ENCODE measurements at regions not wholly inside any gene's neighbourhood (a gene's known extent, or its start where the extent isn't known, plus 50 kb on each side); places are given as distances from the start of the nearest gene placed in this dataset.

- no peaks in the 10 kb centered on the region for H3K36me3 ChIP-seq (ENCODE audit: control insufficient read depth in 2 of 2, insufficient read depth in 1 of 2, low read length in 2 of 2)
- H3K9me3 ChIP-seq (ENCODE audit: control insufficient read depth, insufficient read depth, low read depth, low read length): no peaks in the 10 kb centered on the region
- ChIA-PET POLR2A (no interaction called here), CTCF (no interaction called here)
- H3K27ac ChIP-seq (ENCODE audit: extremely low read depth, low read depth, low read length): no peak overlapping the region
- H3K4me3 ChIP-seq (ENCODE audit: low read depth, low read length): no peak overlapping the region
- no peak for TF ChIP-seq ZNF692 (tag by site-specific recombination; IDR thresholded peaks at IDR 0.05)
- TF ChIP-seq ZNF843 (tag by site-specific recombination; IDR thresholded peaks at IDR 0.05): no peak
- no peak for TF ChIP-seq ZNF423 (tag by site-specific recombination; IDR thresholded peaks at IDR 0.05)
- TF ChIP-seq AEBP2 (tag by site-specific recombination; IDR thresholded peaks at IDR 0.05; ENCODE audit: borderline replicate concordance): no peak
- TF ChIP-seq ZNF16 (tag by site-specific recombination; IDR thresholded peaks at IDR 0.05; ENCODE audit: low read depth): no peak
- H3K4me1 ChIP-seq (ENCODE audit: control insufficient read depth, insufficient read depth, low read length): no peaks in the 10 kb centered on the region
Measured at GRCh38 chr7:83864551-83864950, 215.6 kb upstream of the SEMA3E start.

DNA sequence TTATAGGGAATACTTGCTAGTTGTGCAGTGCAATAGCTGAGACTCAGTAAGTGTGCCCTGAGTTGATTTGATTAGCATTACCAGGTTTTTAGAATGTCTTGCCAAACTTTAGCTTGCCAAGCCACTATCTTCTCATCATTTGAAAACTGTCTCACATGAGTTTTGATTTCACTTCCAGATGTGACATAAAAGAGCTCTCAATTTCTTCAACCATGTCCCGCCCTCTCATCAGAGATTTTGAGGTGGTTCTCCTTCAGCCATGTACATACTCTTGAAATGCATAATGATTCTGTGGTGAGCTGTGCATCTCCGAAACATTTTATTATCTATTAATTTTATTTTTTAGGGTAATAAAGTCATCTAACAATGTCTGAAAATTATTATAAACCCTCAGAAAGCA, 215.0 kb upstream of the SEMA3E start:
- Histone ChIP-seq H3K4me1 (ENCODE audit: control insufficient read depth, insufficient read depth, low read length) (no peaks in the 10 kb centered on the region), H3K36me3 (ENCODE audit: control insufficient read depth in 2 of 2, insufficient read depth in 1 of 2, low read length in 2 of 2) (no peaks in the 10 kb centered on the region), H3K9me3 (ENCODE audit: control insufficient read depth, insufficient read depth, low read depth, low read length) (no peaks in the 10 kb centered on the region), H3K4me3 (ENCODE audit: low read depth, low read length) (no peak overlapping the region), H3K27ac (ENCODE audit: extremely low read depth, low read depth, low read length) (no peak overlapping the region)
- POLR2A ChIA-PET: no interaction called here
- TF ChIP-seq REST (tag by site-specific recombination; IDR thresholded peaks at IDR 0.05): no peak
- TF ChIP-seq, protein P1, sequence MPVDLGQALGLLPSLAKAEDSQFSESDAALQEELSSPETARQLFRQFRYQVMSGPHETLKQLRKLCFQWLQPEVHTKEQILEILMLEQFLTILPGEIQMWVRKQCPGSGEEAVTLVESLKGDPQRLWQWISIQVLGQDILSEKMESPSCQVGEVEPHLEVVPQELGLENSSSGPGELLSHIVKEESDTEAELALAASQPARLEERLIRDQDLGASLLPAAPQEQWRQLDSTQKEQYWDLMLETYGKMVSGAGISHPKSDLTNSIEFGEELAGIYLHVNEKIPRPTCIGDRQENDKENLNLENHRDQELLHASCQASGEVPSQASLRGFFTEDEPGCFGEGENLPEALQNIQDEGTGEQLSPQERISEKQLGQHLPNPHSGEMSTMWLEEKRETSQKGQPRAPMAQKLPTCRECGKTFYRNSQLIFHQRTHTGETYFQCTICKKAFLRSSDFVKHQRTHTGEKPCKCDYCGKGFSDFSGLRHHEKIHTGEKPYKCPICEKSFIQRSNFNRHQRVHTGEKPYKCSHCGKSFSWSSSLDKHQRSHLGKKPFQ (tag by site-specific recombination; IDR thresholded peaks at IDR 0.05): no peak
- no peak for TF ChIP-seq ZBTB7A (tag by site-specific recombination; IDR thresholded peaks at IDR 0.05; ENCODE audit: low read depth)
- TF ChIP-seq ZNF23 (tag by site-specific recombination; IDR thresholded peaks at IDR 0.05; ENCODE audit: borderline replicate concordance): no peak
- CTCF ChIA-PET: no interaction called here

DNA sequence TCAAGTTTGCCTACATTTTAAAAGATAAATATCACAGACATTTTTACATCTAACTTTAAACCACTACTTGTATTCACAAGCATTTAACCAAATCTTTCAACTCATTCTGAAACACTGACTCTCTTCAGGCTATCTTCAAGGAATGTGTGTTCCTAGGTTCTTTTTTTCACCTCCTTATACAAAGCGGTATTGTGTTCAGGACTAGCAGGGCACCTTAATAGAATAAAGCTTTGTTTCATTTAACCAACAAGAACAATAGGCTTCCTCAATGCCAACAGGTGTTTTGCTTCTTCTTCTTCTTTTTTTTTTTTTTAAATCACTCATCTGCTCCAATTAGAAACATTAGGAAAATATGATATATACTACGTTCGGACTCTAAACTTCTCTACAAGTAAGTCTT, 212.9 kb upstream of the SEMA3E start:
- Histone ChIP-seq H3K4me3 (ENCODE audit: low read depth, low read length) (no peak overlapping the region), H3K36me3 (ENCODE audit: control insufficient read depth in 2 of 2, insufficient read depth in 1 of 2, low read length in 2 of 2) (no peaks in the 10 kb centered on the region), H3K27ac (ENCODE audit: extremely low read depth, low read depth, low read length) (no peak overlapping the region), H3K4me1 (ENCODE audit: control insufficient read depth, insufficient read depth, low read length) (no peaks in the 10 kb centered on the region), H3K9me3 (ENCODE audit: control insufficient read depth, insufficient read depth, low read depth, low read length) (no peaks in the 10 kb centered on the region)
- CTCF ChIA-PET: interaction anchor here (0.6 to 0.7 kb wide), 3 partner anchors 12 to 1209 kb away, joined by 3 to 6 read pairs (median 4); no protein-coding TSS in a partner anchor
- TF ChIP-seq GLI4 (tag by site-specific recombination; IDR thresholded peaks at IDR 0.05) (no peak), ZNF530 (tag by site-specific recombination; IDR thresholded peaks at IDR 0.05; ENCODE audit: low read depth) (no peak), SALL2 (tag by site-specific recombination; IDR thresholded peaks at IDR 0.05; ENCODE audit: borderline replicate concordance) (no peak)
- POLR2A ChIA-PET: no interaction called here

Data from HEK293 (cell line).